GDM1 (cell line): ENCODE measurements at regions not wholly inside any gene's neighbourhood (a gene's known extent, or its start where the extent isn't known, plus 50 kb on each side); places are given as distances from the start of the nearest gene placed in this dataset.

ENCODE experiments used
- DNase-seq: peaks from one replicate; lab custom pipeline; 2025; lab: John Stamatoyannopoulos, UW

DNA sequence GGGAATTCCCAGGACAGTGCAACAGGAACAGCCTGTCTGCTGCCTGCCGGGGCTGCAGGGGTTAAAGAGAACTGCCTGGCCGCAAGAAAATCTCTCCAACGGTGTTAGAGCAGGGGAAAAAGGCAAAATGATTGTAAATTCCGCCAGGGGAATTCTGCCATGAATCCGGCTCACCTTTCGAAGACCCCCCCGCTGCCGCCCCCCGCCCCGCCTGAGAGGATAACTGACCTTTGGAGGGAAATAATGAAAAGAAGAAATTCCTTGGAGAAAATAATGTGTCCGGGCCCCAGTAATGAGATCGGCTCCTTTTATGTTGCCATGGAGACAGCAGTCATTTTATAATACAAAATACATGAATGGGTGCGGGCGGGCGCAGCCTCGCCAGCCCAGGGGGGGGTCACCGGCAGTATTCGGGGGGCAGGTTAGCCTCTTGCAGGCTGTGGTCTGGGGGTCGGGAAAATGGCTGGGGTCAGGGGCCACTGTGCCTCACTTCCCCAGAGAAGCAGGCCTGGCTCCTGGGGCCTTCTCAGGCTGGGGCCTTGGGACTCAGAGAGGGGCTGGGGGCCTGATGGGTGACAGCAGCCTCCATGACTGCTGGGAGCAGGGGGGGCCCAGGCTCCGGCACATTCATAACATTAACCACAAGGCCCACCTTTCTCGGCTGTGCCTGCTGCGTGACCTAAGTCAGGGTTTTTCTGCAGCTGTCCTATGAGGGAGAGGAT lies 228.1 kb downstream of the MN1 start:
- DNase-seq = no peak

DNA sequence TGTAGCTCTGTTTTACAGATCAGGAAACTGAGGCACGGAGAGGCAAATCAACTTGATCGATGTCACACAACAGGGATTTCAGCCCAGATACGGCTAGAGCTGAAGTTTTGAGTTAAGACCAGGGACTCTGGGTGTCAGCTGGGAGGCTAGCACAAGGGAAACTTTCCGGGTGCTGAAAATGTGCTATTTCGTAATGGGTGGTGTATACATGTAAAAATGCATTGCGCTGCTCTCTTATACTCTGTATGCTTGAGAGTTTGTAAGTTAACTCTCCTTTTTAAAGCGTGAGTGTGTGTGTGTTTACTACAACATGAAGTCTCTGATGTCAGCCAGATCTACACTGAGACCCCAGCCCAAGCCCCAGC lies 227.6 kb downstream of the MN1 start:
- DNase-seq = no peak

DNA sequence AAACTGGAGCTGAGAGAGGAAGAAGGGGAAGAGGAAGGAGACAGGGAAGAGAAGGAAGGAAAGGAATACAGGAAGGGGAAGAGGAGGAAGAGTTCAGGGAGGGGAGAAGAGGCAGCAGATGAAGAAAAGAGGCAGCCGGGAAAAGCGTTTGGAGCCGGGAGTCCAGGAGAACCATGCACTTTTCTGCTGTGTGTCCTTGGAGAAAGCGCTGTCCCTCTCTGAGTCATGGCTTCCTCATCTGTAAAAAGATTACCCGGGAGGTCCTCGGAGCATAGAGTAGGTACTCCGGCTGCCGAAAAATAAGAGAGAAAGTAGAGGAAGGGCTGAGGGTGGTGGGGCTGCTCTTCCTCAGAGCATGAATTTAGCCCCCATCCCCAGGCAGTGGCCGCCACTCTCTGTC lies 226.9 kb downstream of the MN1 start:
- no peak for DNase-seq

DNA sequence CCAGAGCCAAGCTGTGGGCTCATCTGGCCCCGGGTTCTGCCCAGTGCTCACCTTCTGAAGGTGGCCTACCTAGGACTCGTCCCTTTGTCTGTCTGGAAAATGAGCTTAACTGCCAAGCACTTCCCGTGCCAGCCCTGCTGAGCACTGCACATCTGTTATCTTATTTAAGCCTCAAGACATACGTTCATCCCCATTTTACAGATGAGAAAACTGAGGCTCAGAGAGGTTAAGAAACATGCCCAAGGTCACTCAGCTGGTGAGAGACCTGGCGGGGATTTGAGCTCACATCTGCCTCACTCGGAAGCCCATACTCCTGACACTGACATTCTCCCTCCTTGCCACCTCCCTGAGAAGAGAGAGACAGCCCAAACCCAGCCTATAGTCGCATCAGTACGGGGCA lies 226.2 kb downstream of the MN1 start:
- no peak for DNase-seq

DNA sequence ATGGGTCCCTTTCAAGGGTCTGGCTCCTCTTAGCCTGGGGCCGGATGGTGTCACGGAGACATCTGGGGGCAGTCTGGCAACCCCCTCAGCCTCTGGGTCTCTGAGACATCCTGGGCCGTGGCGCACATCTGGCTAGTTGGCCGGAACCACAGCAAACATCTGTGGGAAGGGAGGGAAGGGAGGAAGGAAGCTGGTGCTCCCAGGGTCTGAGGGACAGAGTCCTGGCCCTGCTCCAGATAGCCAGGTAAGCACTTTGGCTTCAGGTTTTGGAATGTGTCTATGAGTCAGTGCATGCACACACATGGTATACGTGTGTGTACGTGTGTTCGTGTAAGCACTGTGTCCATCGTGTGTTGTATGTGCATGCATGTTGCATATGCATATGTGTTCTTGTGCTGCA lies 225.1 kb downstream of the MN1 start:
- no peak for DNase-seq

DNA sequence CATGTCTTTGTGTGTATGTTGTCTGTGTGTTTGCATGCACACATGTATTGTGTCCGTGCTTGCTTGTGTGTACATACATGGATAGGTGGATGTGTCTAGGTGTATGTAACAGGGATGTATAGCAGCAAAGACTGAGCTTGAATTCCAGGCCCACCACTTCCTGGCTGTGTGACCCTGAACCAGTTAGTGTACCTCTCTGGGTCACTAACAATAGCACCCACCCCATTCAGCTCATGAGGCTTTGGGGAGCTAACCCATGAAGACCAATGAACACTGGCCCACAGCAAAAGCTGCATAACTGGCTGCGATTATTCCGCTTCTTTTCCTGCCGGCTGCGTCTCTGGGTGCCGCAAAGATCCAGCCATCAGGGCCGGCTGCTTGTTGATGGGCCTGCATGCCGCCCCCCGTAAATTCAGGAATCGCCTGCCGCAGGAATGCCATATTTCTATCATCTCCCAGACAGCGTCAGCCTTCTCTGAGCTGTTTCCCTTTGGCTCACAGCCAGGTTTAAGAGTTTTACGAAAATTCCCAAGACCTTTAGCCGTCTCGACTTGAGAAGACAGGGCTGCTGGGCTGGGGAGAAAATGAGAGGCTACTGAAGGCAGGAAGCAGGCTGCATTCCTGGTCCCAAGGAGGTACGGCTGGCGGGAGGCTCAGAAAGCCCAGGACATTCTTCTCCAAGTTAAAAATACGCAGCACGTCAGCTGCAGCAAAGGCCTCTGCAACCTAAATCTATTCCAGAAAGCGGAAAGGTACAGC lies 224.6 kb downstream of the MN1 start:
- no peak for DNase-seq

DNA sequence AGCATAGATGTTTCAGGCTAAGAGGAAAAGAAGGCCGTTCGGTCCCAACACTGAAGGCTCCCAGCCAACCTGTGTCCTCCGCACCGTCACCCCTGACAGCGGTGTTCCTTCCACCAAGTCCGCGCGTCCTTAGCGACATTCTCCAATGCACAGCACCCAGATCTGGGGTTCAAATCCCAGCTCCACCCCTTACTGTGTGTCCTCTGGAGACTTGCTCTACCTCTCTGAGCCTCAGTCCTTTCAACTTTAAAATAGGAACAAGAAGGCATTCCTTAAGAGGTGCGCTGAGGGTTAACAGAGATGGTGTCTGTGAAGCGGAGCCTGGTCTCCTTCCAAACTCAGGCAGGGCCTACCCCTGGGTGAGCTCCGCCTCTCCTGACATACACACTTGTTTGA lies 224.0 kb downstream of the MN1 start:
- DNase-seq = no peak

DNA sequence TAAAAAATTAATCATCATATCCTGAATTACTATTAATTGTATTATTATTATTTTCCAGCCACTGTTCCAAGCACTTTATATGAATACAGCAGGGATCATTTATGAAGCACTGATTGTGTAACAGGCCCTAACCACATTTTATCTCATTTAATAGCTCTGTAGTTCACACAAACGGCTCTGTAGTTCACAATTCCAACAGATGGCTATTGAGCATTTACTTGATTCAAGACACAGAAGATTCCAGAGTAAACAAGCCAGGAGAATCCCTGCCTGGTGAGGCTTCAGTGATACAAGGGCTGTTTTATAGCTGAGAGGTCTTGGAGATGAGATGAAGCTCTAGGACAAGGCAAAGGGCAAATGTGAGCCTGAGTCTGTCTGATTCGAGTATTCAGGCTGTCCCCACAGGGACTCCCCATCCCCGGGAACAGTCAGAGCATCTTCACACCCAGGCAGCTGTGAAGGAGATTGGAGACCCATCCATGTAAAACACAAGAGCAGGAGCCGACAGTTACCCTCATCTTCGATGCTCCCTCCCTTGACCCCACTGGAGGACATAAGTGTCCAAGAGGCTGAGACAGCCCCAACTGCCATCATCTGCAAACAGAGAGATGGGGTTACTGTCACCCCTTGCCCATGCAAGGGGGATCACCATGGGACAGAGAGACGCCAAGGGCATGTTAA lies 222.5 kb downstream of the MN1 start:
- DNase-seq = no peak

DNA sequence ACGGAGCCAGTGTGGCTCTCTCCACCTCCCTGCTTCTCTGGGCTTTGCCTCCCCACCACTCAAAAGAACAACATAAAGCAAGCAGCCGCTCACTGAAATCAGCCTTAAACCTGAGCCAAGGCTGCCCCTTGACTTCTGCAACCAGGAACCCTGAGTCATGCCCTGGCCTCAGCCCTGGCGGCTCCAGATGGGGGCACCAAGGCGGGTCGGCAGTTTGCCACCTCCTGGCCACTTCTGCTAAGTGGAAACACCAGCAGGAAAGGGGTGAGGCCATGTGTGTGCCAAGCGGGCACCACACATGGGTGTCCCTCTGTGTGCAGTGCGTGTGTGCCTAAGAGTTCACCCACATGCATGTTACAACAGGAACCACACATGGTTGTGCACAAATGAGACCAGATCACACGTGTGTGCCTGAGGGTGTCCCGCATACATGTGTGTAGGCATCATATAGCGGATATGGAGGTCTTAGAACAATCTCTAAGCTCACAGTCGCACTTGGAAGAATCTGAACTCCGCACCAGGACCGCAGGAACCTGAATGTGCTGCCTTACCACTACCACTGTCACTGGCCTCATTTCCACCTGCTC lies 221.2 kb downstream of the MN1 start:
- peak; percentile 76 for DNase-seq

DNA sequence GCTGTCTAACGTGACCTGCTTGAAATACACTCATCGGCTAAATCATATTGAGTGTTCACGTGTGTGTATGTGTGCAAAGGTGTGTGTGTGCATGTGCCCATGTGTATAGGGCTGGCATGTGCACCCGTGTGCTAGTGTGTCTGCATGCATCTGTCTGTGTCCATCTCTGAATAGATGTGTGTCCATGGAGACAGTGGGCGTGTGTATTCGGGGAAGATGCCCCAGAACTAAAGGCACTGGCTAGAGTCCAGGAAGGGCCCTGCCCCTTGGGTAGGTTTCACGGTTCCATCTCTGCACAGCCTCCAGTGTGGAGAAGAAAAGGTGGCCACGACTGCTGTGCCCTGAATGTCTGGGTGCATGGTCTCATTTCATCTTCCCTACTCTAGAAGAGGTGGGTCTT lies 220.3 kb downstream of the MN1 start:
- no peak for DNase-seq

DNA sequence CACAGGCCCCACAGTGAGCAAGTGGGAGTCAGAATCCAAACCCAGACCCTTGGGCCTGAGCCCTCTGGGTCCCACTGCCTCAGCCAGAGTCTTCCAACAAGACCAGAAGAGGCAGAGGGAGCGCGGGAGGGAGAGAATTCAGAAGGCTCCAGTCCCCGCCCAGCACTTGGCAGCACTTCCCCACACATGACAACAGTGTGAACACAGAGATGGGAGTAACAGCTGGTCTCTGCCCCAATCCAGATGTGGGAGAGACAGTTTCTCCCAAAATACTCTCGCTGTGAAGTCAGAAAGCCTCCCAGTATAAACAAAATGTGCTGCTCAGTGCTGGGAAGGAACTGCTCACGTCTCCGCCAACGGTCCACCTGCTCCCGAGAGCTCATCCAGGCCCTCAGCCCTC lies 219.9 kb downstream of the MN1 start:
- DNase-seq = no peak

DNA sequence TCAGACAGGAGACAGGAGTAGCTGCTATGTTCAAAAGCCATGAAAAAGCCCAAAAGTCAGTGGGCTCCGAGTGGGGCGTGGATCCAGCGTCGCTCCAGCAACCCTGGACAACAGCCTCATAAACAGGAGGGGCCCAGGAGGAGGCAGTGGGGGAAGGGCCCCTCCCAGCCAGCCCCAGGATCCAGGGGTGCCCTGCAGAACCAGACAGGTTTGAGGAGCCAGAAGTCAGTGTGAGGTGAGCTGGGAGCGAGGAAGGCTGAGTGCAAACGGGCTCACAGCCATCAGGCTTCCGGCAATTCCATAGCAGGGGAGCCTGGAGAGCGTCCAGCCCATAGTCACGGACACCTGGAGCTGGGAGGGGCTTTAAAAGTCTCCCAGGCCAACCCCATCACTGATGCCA lies 217.7 kb downstream of the MN1 start:
- no peak for DNase-seq

DNA sequence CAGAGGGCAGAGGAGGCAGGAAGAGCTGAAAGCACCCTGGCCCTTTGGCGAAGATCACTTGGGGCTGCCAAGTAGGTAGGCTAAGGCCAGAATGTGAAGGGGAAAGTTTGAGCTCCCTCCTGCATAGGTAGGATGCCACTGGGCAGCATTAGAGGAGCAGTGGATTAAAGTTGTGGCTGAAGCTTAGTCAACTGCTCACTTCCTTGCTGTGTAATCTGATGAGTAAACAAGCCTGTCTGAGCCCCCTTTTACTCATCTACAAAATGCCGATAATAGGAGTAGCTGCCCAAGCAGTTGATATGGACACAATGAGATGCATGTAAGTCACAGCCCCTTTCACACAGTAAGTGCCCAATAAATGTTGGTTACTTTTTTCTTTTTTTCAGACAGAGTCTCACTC lies 216.4 kb downstream of the MN1 start:
- DNase-seq = no peak

DNA sequence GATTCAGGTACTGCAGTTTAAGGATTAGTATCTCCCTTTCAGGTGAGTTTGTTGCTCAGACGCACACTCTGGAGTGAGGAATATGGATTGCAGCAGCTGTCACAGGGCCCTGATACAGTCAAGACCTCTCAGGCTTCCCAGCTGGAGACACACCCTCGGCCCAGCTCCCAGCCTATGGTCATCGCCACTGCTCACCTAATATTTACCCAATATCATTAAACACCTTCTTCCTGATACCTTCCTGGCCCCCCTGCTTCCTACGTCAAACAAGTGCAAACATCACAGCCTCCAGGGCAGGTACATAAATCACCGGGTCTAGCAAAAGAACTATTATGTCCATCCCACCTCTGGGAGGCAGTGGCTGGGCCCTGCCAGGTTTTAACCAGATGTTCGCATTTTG lies 213.3 kb downstream of the MN1 start:
- DNase-seq = no peak

DNA sequence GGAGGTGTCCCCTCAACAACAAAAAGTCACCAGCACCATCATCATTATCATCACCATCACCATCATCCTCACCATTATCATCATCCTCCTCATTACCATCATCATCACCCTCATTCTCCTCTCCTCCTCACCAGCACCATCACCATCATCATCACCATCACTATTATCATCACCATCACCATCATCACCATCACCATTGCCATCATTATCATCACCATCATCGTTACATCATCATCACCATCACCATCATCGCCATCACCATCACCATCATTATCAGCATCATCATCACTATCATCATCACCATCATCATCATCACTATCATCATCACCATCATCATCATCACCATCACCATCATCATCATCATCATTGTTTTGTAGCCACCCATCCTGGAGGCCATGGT lies 212.6 kb downstream of the MN1 start:
- DNase-seq = no peak

DNA sequence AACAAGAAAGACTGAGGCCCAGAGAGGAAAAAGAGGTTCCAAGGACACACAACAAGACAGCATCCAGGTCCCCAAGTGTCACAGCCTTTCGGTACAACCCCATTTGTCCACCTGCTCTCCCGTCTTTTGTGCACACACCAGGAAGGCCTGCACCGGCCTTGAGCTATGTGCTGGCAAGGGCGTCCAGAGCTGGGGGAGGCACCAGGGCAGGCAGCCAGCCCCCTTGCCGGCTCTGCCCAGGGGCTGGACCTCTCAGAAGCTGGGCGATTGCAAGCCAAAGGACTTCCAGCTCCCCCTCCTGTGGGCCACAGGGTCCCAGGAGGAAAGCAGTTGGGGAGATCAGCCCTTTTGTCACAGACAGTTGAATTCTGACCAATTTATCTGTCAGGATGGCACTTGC lies 210.5 kb downstream of the MN1 start:
- no peak for DNase-seq

DNA sequence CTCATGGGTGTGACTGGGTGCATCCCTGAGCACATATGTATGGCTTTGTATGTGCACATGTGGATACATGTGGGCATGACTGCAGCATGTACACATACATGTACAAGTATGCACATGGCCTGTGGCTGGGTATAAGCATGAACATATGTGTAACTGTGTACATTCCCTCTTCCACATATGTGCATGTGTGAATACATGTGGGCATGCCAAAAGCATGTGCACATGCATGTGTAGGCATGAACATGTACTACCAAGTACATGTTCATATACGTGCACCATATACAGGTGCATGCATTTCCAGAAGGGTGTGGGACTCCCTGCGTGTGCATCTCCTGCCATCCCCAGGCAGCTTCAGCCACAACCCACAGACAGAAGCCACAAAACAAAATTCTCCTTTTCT lies 208.2 kb downstream of the MN1 start:
- no peak for DNase-seq

DNA sequence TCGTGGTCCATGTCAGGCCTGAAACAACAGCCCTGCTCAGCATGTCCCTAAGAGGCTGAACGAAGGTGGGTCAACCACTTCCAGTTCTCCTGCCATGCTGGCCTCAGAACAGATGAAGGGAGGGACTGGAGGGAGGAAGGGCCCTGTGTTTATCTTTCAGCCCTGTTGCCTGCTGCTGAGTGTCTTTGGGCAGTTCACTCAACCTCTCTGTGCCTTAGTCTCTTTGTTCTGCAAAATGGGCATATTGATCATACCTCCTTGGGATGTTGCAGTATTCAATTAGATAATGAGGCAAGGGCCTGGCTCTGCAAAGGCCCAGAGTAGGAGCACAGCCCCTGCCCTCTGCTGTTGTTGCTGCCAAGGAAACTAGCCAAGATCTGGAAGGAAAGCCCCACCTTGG lies 207.5 kb downstream of the MN1 start:
- DNase-seq = peak; percentile 29

DNA sequence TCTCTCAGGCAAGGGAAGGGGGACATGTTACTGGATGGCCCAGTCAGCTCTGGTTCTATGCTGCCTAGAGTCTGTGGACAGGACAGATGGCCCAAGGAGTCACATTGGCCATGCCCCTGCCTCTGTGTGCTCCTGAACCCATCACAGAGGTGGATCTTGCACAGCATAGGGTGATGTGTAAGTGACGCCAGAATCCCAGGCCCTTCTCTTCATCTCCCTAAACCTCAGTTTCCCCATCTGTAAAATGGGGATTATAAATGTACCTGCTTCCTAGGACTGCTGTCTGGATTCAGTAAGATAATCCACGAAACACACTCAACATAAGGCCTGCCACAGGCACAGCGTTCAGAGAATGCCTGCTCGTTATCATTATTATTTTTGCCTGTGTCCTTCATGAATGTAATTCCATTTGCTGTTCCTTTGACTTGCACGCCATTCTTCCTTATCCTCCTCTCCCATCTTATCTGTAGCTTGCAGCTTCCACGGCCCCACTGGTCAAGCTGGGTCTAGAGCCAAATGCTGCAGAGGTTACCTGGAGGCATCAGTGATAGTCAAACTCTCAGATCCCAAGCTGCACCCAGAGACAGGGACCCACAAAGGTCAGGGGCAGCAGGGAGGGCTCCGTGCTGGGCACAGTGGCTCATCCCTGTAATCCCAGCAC lies 207.0 kb downstream of the MN1 start:
- DNase-seq = no peak

DNA sequence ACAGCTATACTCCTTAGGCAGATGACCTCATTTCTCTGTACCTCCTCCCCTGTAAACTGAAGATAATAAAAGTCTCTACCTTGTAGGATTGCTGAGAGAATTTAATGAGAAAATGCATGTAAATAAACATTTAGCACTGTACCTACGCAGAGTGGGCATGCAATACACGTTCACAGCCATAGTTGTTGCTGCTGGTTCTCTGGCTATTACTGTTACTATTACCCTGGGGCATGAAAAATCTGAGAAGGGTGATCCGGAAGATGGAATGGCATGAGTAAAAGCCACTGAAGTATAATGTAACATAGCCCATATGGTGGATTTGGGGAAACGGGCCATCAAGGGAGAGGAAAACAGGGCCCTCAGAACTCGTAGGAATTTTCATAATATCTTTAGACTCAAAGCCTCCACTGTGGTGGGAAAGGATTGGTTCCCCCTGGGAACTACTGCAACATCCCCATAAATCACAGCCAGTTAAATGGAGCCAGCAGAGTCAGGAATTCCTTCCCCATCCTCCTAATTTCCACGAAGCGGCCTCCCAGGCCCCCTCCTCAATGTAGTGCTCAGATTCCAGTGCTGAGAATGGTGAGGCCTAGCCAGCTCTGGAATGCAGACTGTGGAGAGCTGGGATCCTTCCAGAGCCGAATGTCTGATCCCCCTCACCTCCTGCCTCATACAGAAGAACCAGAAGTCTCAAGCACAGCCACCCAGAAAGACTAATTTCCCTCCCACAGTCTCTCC lies 205.3 kb downstream of the MN1 start:
- DNase-seq = no peak

DNA sequence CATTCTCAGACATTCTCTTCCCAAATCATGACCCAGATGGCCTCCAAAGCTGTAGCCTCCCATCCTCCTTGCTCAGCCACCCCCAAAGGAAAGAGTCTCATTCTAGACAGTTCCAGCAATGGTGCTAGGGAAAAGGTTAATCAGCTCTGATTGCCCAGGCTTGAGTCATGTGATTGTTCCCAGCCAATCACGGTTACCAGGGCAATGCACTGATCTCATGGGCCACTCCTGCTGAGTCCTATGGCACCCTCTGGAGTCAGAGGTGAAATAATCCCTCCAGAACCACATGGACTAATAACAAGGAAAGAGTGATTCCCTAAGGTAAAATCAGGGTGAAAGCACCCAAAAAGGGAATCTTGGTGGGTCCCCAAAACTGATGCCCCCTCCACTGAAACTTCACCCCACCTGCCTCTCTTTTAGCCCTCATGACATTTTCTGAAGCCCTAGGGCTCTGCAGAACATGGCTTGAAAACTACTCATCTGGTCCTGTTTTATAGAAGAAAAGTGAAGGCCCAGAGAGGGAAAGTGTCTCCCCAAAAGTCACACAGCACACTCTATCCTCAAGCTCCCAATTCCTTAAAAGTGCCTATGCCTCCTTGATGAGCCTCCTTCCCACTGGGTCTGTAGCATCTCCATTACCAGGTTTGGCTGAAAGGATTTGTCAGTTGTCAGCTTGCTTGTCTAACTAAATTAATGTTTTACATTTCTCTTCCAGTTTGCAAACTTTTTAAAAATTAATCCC lies 203.7 kb downstream of the MN1 start:
- DNase-seq = no peak
